ENCODE measurements at regions not wholly inside any gene's neighbourhood (a gene's known extent, or its start where the extent isn't known, plus 50 kb on each side); places are given as distances from the start of the nearest gene placed in this dataset.
"Not testable (repeated sequence)": the region's sequence is repeated elsewhere in the genome, so short reads cannot be mapped to it uniquely, and the experiment has no call there.

DNA sequence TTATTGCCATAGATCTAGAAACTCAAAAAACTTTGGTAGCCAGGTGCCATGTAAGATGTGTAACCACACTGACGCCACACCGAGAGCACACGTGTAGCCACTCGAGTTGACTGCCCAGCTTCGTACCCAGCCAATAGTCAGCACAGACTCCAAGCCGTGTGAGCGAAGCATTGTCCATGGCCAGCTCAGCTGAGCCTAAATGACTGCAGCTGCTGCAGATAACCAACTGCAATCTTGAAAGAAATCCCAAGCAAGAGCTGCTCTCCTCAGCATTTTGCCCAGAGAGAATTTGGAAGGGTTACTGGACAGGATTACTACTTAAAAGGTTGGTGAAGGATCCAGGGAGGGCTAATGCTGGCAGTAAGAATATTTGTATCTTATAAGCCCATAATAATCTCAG is 193.0 kb upstream of the THRB start:
- no peak for DNase-seq (ENCODE audit: low spot score)

DNA sequence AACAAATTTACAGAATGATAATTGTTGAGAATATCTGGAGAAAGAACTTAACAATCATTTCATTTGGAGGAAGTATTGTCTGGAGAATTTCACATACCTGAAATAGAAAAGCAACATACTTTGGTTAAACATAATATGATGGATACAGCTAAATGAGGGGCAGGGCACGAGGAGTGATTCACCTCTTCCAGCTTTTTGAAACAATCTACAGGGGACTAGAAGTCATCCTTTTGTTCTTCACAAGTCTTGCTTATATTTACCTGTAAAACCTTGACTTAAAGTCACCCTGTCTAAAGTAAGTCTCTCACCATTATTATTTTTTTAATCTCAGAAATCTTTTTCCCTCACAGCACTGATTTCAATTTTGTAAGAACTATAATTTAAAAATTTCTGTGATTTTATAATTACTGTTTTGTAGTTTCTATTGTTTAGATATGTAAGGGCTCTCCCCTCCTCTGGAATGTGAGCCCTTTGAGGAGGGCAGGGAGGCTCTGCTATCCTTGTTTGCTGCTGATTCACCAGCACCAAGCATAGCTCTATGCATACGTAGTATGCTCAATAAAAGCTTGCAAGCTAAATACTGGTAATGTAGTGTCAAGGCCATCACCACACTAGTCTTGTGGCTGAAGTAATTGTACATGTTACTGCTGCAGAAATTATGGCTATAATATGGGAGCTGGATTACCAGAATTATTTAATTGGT is 193.9 kb upstream of the THRB start:
- no peak for DNase-seq (ENCODE audit: low spot score)

DNA sequence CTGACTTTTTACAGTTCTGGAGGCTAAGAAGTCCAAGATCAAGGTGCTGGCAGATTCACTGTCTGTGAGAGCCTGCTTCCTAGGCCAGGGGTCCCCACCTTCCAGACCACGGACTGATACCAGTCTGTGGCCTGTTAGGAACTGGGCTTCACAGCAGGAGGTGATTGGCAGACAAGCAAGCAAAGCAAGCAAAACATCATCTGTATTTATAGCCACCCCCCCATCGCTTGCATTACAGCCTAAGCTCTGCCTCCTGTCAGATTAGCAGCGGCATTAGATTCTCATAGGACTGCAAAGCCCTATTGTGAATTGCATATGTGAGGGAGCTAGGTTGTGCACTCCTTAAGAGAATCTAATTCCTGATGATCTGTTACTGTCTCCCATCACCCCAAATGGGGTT is 194.7 kb upstream of the THRB start:
- no peak for DNase-seq (ENCODE audit: low spot score)

DNA sequence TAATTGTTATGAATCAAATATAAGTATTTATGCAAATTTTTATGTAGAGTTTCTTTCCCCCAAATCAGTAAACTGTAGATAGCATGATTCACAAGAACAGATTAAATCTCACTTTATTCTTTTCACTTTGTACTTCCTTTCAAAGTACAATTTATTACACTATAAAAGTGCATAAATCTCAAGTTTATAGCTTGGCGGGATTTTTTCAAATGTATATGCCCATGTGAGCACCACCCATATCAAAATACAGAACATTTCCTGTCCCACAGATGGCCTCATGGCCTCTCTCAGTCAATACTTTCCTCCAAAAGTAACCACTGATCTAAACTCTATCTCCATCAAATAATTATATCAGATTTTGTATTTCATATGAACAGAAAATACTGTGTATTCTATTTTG is 196.1 kb upstream of the THRB start:
- DNase-seq (ENCODE audit: low spot score) = no peak

DNA sequence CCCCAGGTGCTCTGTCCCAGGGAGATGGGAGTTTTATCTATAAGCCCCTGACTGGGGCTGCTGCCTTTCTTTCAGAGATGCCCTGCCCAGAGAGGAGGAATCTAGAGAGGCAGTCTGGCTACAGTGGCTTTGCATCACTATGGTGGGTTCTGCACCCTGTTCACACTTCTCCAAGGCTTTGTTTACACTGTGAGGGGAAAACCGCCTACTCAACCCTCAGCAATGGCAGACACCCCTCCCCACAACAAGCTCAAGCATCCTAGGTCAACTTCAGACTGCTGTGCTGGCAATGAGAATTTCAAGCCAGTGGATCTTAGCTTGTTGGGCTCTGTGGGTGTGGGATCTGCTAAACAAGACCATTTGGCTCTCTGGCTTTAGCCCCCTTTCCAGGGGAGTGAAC is 204.4 kb upstream of the THRB start:
- DNase-seq (ENCODE audit: low spot score) = not testable (repeated sequence)

DNA sequence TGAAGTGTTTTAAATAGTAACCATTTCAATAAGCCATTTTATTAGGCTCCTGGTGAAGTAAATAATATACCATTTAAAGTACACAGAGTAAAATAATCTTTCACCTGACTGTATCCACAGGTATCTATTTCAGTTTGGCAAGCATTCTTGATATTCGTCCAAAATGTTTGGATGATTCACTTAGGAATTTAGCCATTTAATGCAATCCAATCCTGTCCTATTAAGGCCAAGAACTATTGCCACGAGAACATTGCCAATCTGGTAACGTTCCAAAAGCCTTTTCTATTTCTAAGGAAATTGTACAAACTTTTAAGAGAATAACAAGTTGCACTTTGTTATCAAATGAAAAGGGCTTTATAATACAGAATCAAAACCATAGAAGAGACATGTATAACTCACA is 209.8 kb upstream of the THRB start:
- peak; percentile 90 for DNase-seq (ENCODE audit: low spot score)

DNA sequence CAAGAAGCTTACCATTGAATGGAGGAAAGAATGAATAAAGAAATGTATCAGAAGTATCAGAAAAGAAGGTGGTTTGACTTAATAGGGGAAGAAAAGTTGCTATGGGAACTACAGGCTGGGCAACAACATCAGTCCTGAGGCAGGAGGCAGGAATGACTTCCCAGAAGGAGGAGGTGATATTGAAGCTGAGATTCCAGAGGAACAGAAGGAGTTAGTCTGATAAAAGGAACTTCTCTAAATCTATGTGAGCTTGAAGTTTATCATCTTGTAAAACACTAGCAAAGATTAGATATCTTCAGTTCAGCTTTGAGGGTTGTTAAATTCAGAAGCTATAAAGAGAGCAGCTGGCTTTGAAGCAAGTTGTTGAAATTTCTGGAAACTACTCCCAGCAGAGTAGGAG is 213.3 kb upstream of the THRB start:
- DNase-seq (ENCODE audit: low spot score) = no peak

DNA sequence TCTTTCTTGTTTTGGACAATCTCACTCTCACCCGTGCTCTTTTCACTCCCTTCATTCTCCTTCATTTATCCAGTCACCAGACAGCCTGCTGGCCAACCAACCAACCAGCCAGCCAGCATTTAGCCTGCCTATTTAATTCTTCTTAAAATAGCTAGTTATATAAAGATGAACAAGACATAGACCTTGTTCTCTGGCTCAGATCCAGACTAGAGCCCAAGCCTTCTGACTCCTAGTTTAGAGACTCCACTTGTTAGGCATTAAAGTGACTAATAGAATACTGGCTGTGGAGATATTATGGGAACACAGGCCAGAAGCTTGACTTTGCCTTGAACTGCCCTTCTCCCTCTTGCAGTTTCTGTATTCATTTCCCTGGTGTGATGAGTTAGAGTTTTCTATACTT is 215.3 kb upstream of the THRB start:
- DNase-seq (ENCODE audit: low spot score) = no peak

DNA sequence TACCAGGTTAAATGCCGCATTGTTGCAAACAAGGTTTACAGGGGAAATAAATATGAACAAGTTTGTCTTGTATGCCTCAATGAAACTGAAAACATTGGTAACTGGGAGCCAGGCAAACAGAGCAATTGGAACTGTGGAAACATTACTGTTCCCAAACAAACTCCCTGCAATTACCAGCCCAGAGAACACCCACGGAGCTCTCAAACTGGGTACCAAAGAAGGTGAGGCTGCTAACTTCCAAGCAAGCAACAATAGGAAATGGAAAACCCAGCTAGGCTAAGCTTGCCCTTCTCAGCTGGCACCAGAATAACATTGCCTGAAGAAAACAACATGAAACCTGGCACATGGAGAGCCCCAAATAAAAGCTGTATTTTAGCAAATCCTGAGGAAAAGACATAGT is 218.9 kb upstream of the THRB start:
- DNase-seq (ENCODE audit: low spot score) = no peak

DNA sequence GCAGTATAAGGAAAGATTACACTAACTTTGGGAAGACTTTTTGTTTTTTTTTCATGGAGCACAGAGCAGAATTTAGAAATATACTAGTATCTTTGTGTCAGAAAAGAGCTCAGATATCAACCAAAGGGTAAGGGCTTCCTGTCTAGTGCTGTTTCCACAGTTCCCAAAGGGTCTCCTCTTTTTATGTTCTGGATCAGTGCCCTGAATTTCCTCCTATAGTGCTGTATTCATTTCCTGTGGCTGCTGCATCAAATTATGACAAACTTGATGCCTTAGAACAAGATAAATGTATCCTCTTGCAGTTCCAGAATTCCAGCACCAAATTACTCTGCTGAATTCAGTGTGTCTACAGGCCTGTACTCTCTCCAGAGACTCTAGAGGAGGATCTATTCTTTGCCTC is 219.8 kb upstream of the THRB start:
- peak; percentile 86 for DNase-seq (ENCODE audit: low spot score)

DNA sequence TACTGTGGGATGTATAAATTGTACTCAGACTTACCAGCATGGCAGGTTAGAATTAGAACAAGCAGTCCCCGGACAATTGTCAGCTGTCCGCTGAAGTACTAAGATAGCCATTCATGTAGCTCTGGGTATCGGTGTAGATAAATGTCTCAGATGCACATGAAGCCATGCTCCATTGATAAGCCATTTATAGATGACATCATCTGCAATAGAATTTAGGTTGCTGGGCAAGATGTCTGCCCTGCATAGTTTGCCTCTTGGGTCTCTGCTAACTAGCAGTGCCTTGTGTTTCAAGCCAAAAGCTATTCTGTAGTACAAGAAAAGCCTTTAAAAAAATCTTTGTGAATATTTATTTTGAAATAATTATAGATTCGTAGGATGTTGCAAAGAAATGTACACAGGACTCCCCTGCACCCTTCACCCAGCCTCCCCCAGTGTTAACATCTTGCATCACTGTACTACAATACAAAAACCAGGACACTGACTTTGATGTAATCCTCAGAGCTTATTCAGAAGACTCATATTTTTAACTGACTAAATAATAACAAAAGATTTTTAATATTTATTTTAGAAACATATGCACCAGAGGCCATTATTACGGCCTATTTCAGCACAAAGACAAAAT is 220.6 kb upstream of the THRB start:
- no peak for DNase-seq (ENCODE audit: low spot score)

DNA sequence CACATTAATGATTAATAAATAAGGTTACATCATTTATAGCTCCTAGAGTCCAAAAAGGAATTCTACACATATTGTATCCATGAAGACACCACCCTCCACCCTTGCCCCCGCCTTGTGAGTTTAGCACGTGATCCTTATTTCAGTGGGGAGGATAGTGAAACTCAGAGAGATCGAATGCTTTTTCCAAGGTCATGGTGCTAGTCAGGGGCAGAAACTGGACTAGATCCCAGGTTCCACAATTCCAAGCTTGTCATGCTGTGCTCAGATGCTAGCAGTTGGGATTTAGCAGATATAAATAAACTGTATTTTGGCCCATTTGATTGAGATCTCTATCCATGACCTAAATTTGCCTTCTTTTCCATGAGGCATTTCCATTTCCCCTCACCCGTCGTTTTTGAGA is 227.4 kb upstream of the THRB start:
- DNase-seq (ENCODE audit: low spot score) = no peak

DNA sequence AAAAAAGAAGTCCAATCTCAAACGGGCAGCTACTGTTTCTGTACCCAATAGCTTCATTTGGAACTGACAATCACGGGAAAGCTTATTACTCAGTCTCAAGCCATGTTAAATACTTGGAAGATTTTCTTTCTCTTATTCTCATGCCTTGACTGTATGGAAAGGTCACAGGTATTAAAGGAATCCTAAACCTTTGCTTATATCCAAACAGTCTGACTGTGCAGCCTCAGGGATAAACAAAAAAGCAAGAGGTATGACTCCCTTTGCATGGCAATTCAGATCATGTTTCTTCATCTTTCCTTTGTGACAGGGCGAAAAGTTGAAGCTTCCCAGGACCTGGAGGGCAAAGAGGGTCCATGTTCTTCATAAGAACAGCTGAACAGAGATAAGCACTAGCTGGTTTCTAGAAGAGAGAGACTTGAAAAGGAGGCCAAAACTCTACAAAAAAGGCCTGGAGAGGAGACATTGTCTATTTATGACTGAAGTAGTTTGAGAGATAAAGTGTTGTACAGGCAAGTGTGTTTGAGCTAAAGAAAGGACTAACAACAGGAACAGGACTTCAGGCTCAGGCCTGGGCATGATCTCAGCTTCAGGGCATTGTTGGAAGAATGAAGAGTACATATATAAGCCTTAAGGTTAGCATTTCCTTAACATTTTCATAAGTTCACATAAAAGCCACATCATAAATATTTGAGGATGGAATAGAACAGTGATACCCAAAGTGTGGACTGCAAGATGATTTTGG is 231.0 kb upstream of the THRB start:
- no peak for DNase-seq (ENCODE audit: low spot score)

DNA sequence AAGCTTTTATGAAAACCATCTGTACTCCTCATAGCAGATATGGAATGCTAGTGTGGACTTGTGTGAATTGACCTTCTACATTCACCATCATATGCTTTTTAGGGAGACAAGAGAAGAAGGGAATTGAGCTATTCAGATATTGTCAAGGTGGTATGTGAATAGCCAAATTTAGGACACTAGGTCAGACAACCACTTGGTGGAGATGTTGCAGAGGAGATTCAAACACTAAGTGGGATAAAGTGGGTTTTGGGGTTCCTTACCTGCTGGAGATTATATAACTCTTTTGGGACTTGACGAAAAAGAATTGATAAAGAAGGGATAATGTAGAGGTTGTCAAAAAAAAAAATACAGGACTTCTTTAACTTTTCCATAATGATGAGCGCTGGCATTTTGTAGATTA is 231.8 kb upstream of the THRB start:
- DNase-seq (ENCODE audit: low spot score) = no peak

DNA sequence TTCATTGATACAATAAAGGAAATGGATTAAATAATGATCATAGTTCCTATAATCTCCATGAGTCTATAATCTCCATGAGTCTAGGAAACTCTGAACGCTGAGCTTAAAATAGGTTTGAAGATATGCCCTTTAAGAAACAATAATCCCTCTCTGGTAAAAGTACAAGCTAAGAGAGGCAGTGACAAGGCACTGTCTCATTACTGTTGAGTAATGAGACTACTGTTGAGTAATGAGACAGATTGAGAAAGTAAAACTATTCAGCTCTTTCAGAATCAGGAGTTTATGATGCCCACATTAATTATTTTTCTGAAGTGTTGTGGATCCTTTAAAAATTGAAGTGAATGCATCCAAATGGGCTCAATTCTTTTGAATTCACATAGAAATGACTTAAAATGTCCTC is 235.5 kb upstream of the THRB start:
- no peak for DNase-seq (ENCODE audit: low spot score)

DNA sequence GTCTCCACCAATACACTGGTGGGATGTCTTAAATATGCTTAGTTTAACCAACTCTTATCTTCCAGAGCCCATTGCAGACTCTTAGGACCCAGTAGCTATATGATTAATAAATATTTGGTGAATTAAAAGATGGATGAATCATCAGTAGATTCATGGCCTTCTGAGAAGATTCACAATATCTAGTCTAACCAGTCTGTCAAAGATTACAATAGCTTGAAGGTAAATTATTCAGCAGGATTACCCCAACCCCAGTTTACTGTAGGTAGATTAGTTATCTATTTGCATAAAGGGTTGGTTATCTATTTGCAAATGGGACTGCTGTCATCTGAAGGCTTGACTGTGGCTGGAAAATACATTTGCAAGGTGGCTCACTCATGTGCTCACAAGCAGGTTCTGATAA is 239.4 kb upstream of the THRB start:
- no peak for DNase-seq (ENCODE audit: low spot score)

DNA sequence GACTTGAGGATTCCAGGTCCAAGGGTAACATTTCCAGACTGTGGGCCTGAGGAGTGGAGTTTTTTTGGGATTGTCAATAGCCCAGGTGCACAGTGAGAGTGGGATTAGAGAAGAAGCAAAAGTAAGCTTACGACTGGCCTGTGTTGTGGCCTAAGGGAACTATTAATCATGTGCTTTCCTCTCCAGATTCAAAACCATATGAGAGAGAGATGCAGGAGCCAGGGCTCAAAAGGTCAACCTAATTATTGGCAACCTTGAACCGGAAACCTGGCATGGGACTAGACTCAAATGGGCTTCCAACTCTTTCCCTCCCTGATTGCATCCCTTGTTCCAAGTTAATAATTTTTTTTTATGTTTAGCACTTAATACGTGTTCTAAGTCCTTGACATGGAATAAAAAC is 242.1 kb upstream of the THRB start:
- DNase-seq (ENCODE audit: low spot score) = no peak

DNA sequence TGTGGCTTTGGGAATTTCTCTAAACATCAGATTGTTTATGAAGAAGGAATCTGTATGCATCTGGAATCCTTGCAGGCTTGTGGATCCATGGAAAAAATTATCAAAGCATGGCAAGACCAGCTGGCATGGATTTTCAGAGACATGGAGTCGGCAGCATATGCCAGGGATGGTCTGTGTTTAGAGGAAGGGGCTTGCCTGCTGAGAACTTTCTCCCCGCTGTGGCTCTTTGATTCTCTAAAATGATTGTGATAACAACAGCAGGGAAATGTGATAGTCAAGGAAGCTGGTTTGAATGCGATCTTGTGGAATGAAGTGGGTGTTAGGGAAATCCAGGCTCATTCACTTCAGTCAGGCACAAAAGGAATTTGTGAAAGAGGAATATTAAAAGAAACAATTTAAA is 245.7 kb upstream of the THRB start:
- DNase-seq (ENCODE audit: low spot score) = no peak

DNA sequence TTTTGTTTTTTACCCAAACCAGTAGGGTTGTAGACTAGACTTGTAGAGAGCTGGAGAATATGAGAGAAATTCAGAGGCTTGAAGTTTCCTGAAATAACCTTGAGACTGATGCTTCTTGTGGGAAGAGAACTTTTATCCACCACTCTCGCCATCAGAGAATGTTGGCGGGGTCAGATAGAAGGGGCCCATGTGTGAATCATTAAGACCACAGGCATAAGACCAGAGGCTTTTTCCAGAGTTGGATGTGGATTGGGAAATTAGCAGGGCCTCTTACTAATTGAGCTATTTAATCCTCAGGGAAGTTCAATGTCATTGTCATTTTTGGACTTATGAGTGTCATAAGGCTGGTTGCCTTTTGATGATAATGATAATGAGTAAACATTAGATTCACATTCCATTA is 246.9 kb upstream of the THRB start:
- DNase-seq (ENCODE audit: low spot score) = no peak

DNA sequence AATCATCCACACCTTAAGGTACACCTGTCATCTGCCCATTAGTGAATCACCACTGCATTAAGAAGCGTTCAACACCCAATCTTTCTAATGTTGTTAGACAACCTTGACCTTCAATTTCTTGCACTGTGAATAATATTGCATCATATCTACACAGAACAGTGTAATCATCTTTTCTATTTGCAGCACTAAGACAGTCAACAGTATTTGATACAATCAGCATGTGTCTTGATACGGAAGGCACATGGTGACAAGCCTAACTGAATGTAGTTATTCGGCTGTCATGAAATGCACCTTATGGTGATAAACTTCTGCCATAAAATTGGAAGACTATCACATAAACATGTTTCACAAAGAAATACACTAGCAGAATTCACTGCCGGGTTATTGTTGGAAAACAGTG is 253.9 kb upstream of the THRB start:
- DNase-seq (ENCODE audit: low spot score) = no peak

DNA sequence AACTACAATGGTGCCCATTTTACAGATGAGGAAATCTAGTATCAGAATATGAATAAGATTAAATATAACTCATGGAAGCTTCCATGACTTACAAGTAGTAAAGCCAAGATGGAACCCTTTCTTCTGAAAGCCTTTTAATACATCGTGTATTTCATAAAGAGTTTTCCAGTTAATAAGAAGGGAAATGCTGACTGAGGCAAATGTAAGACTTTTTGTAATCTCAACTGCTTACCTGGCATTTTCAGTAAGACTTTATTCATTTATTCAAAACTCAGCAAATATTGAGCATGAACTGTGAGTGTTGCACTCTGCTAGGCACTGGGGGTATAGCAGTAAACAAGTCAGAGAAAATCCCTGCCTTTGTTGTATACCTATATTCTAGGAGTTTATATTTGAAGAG is 256.4 kb upstream of the THRB start:
- no peak for DNase-seq (ENCODE audit: low spot score)

DNA sequence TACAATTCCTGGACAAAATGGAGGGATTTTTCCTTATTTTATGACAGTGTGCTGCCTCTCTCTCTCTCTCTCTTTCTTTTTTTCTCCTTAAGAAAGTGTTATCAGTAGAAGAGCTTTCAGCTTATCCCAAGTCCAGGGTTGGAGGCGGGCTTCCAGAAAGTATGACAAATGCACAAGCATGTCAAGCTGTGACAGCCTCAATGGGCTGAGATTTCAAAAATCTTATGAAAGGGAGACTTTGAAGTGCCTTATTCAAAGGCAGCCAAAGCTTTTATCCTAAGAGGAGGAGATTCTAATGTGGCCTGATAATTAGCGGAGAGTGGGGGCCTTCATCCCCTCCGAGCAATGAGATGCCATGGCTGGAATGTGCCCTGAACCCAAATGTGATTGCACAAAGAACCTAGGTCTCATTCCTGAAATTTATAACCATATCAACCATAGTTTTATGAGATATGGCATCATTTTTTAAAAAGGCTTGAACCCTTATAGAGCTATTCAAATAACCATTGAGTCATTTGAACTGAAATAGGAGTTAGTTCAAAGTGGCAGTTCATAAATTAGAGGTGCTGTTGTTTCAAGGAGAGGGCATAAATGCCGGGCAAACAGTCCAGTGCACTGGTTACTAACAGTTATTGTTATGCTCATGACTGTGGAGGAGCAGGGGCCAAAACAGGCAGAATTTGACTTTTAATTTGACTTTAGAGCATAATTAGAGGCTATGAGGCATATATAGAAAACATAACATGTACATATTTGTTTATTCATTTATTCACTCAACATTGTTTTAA is 261.6 kb upstream of the THRB start:
- DNase-seq (ENCODE audit: low spot score) = no peak

DNA sequence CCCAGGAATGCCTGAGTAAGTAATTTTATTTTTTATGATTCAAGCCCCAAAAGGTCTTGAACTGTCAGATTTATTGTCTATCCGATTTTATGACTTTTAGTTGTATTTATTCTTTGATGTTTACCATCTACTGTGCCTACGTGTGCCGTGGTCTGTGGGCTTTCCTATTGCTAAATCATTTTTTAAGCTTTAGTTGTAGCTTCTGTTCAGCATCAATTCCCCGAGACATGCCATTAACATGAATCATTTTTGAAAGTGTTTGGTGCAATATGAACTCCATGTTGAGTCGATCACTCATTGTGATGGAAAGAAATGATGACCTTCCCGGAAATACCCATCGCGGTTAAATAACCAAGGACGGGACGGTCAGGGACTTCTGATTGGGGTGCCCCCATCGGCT is 268.7 kb upstream of the THRB start:
- DNase-seq (ENCODE audit: low spot score) = no peak
